Head of caudate nucleus (tissue), 42 donors: ENCODE measurements at regions not wholly inside any gene's neighbourhood (a gene's known extent, or its start where the extent isn't known, plus 50 kb on each side); places are given as distances from the start of the nearest gene placed in this dataset.

Experiments
- DNase-seq, 42 donors: peaks; one replicate each; pipeline versions ENCODE4 v3.0.0 to v3.0.0-alpha.2; 2020 to 2021; ENCODE audit warnings: mixed read lengths in 7 of 42
- intact Hi-C: fragments of 100-400 bp; cut with DNase I; formaldehyde crosslinking; loops from one replicate; pipeline ENCODE4 v1.15.0; 2022

GRCh38 chr10:33385015-33385414 is 50.5 kb upstream of the NRP1 start:
- DNase-seq, result no peak
- intact Hi-C loops, result no loop called here
